ENCODE measurements at regions not wholly inside any gene's neighbourhood (a gene's known extent, or its start where the extent isn't known, plus 50 kb on each side); places are given as distances from the start of the nearest gene placed in this dataset.

DNA sequence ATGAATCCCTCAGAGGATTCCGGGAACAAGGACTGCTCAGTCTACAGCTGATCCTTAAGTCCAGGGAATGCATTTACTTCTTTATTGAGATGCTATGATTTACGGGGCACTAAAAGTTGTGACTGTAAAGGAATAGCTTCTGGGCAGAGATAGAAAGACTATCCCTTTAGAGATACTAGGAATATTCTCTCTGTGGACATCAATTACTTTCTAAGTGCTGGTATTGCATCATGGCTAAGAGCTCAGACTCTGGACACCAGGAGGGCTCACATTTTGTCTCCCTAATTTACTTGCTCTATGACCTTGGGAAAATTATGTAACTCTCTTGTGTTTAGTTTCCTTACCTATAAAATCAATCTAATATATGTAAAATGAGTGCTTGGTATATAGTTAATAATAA is 131.4 kb downstream of the AKAIN1 start:
- no peak for DNase-seq (ENCODE audit: low spot score in 2 of 2)
- Histone ChIP-seq H3K4me3 (no peak overlapping the region), H3K27me3 (no peaks in the 10 kb centered on the region), H3K9me3 (no peaks in the 10 kb centered on the region), H3K27ac (no peak overlapping the region), H3K4me1 (no peaks in the 10 kb centered on the region), H3K36me3 (no peaks in the 10 kb centered on the region)
- TF ChIP-seq EP300 (IDR thresholded peaks at IDR 0.05) (no peak), POLR2AphosphoS5 (IDR thresholded peaks at IDR 0.05) (no peak), POLR2A (IDR thresholded peaks at IDR 0.05) (no peak), CTCF (IDR thresholded peaks at IDR 0.05) (no peak)
- 78% methylated on average over 2 of the region's 2 CpGs for WGBS

GRCh38 chr18:5064841-5065370 is 132.2 kb downstream of the AKAIN1 start:
- Histone ChIP-seq H3K4me1 (no peaks in the 10 kb centered on the region), H3K36me3 (no peaks in the 10 kb centered on the region), H3K4me3 (no peak overlapping the region), H3K9me3 (no peaks in the 10 kb centered on the region), H3K27me3 (no peaks in the 10 kb centered on the region), H3K27ac (no peak overlapping the region)
- no peak for DNase-seq (ENCODE audit: low spot score in 2 of 2)
- WGBS, result 66% methylated on average over 5 of the region's 5 CpGs
- TF ChIP-seq POLR2AphosphoS5 (IDR thresholded peaks at IDR 0.05) (no peak), POLR2A (IDR thresholded peaks at IDR 0.05) (no peak), EP300 (IDR thresholded peaks at IDR 0.05) (no peak), CTCF (IDR thresholded peaks at IDR 0.05) (no peak)

DNA sequence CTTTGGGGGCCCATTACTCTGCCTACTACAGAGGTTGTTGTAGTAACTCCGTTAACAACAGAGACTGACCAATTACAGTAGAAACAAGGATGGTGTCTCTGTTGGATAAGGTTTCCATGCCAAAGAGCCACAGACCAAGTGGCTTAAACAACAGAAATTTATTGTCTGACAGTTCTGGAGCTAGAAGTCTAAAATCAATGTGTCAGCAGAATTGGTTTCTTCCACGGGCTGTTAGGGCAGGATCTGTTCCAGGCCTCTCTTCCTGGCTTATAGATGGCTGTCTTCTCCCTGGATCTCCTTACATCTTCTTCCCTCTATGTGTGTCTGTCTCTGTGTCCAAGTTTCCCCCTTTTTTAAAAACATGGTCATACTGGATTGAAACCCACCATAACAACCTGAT is 135.3 kb downstream of the AKAIN1 start:
- 62% methylated on average over 2 of the region's 2 CpGs for WGBS
- no peaks in the 10 kb centered on the region for H3K27me3 ChIP-seq

DNA sequence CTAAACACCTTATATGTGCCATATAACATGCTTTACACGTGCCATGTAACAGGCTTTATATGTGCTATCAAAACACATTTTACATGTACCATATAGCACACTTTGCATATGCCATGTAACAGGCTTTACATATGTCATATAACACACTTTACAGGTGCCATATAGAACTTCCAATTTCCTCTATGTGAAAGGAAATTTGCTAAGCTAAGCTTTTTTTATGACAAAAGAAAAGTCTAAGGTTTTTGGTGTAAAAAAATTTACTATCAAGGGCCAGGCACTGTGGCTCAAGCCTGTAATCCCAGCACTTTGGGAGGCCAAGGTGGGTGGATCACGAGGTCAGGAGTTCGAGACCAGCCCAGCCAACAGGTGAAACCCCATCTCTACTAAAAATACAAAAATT is 136.5 kb downstream of the AKAIN1 start:
- Histone ChIP-seq H3K9me3 (no peaks in the 10 kb centered on the region), H3K4me3 (no peak overlapping the region), H3K27me3 (no peaks in the 10 kb centered on the region), H3K36me3 (no peaks in the 10 kb centered on the region), H3K27ac (no peak overlapping the region), H3K4me1 (peaks cover 3% of the 10 kb centered on the region)
- no peak for DNase-seq (ENCODE audit: low spot score in 2 of 2)
- 91% methylated on average over 3 of the region's 3 CpGs for WGBS
- TF ChIP-seq POLR2AphosphoS5 (IDR thresholded peaks at IDR 0.05) (no peak), CTCF (IDR thresholded peaks at IDR 0.05) (no peak), POLR2A (IDR thresholded peaks at IDR 0.05) (no peak), EP300 (IDR thresholded peaks at IDR 0.05) (no peak)

More for the DNA sequence above, 135.3 kb downstream of the AKAIN1 start:
- Histone ChIP-seq H3K36me3 (no peaks in the 10 kb centered on the region), H3K4me1 (peaks cover 3% of the 10 kb centered on the region), H3K27ac (no peak overlapping the region), H3K9me3 (no peaks in the 10 kb centered on the region), H3K4me3 (no peak overlapping the region)
- TF ChIP-seq CTCF (IDR thresholded peaks at IDR 0.05) (no peak), EP300 (IDR thresholded peaks at IDR 0.05) (no peak), POLR2A (IDR thresholded peaks at IDR 0.05) (no peak), POLR2AphosphoS5 (IDR thresholded peaks at IDR 0.05) (no peak)
- no peak for DNase-seq (ENCODE audit: low spot score in 2 of 2)

DNA sequence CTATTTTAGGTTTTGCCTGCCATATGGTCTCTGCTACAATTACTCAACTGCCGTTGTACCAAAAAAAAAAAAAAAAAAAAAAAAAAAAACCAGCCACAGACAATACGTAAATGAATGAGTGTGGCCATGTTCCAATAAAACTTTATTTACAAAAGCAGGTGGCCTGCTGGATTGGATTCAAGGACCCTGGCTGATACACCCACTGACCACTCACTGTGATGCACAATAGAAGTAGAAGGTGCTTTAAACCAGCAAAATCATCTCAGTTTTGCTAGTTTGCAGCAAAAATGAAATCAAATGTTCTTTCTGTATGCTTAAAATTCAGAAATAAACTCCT is 137.4 kb downstream of the AKAIN1 start:
- no peak overlapping the region for H3K27ac ChIP-seq
- no peaks in the 10 kb centered on the region for H3K27me3 ChIP-seq
- H3K9me3 ChIP-seq, result no peaks in the 10 kb centered on the region
- WGBS, result 49% methylated on average over 2 of the region's 2 CpGs
- H3K4me3 ChIP-seq, result no peak overlapping the region
- no peaks in the 10 kb centered on the region for H3K36me3 ChIP-seq
- no peak for TF ChIP-seq POLR2A (IDR thresholded peaks at IDR 0.05)
- no peak for TF ChIP-seq EP300 (IDR thresholded peaks at IDR 0.05)
- TF ChIP-seq CTCF (IDR thresholded peaks at IDR 0.05), result no peak
- DNase-seq (ENCODE audit: low spot score in 2 of 2), result no peak
- peaks cover 3% of the 10 kb centered on the region for H3K4me1 ChIP-seq

Data from suprapubic skin (tissue), 4 donors.